K562 (cell line): ENCODE measurements at regions not wholly inside any gene's neighbourhood (a gene's known extent, or its start where the extent isn't known, plus 50 kb on each side); places are given as distances from the start of the nearest gene placed in this dataset.

Source experiments
- ATAC-seq: fragments of 200-7000 bp; cut with Tn5 transposase; 3 replicates; pipeline ENCODE4 v1.9.1; 2020; ENCODE audit warnings: moderate library complexity
- BruUV-seq: library from RNA; stranded (reverse); fragments of 400-500 nt; replicated peaks from 2 replicates; lab custom pipeline; 2021; lab: Mats Ljungman, UMichigan
- CTCF ChIA-PET: fragments of 300-600 bp; formaldehyde crosslinking; extraction: SDS; loops from one replicate; lab custom pipeline; 2021; ENCODE audit warnings: low intra/inter-chr PET ratio; lab: Yijun Ruan, JAX
- POLR2A ChIA-PET: fragments of 300-600, 350-650 bp; sonication (Branson Sonifier 250); formaldehyde crosslinking; extraction: SDS; loops from one replicate; lab custom pipeline; 2021; ENCODE audit warnings: antibody characterized with exemption, inconsistent platforms; lab: Yijun Ruan, JAX
- DNase-seq, 4 experiments: peaks; one replicate each; pipeline versions ENCODE4 v3.0.0 to v3.0.0-alpha.2; 2011 to 2018; ENCODE audit warnings: low spot score in 3 of 4, mixed read lengths in 3 of 4; ENCODE audit errors: extremely low read depth in 1 of 4
- FAIRE-seq: peaks from 2 replicates; lab custom pipeline; 2011; peaks lifted over from hg19 to GRCh38; lab: Jason Lieb, UNC
- H2AFZ ChIP-seq: 2 replicates; pipeline ENCODE4 v1.6.0; 2011; ENCODE audit warnings: low read depth, low read length, control low read depth, inconsistent platforms
- H3K27ac ChIP-seq: fragments of 200-600 bp; 3 replicates; pipeline ENCODE4 v1.8.0; 2011; ENCODE audit warnings: low read depth, mild to moderate bottlenecking, control low read depth, inconsistent platforms, low read length, moderate library complexity, mixed read lengths; ENCODE audit errors: extremely low read depth
- H3K27me3 ChIP-seq, 2 experiments: fragments of 300-600 bp in 1 of 2; 2 replicates in 1 of 2; 3 replicates in 1 of 2; pipeline versions ENCODE4 v1.6.0 to v1.8.0; 2011; ENCODE audit warnings: inconsistent platforms in 2 of 2, low read length in 2 of 2, mild to moderate bottlenecking in 1 of 2, mixed read lengths in 1 of 2, moderate library complexity in 1 of 2; ENCODE audit not compliant: control insufficient read depth in 2 of 2, insufficient read depth in 2 of 2
- H3K36me3 ChIP-seq: fragments of 300-600 bp; 3 replicates; pipeline ENCODE4 v1.8.0; 2011; ENCODE audit warnings: mild to moderate bottlenecking, low read length, inconsistent platforms; ENCODE audit not compliant: control insufficient read depth, insufficient read depth
- H3K4me1 ChIP-seq, 2 experiments: fragments of 200-600 bp in 1 of 2; replicated peaks in 1 of 2; 2 replicates in 1 of 2; 3 replicates in 1 of 2; pipeline versions ENCODE4 v1.5.1 to v1.8.0; 2011; ENCODE audit warnings: inconsistent platforms in 2 of 2, low read length in 2 of 2, mild to moderate bottlenecking in 1 of 2, mixed read lengths in 1 of 2, moderate library complexity in 1 of 2; ENCODE audit not compliant: control insufficient read depth in 2 of 2, insufficient read depth in 2 of 2
- H3K4me2 ChIP-seq: 2 replicates; pipeline ENCODE4 v1.6.1; 2011; ENCODE audit warnings: low read length, control low read depth, inconsistent platforms, mixed read lengths; ENCODE audit not compliant: insufficient read depth
- H3K4me3 ChIP-seq: fragments of 200-600 bp; sonication (generic), shearing (Covaris generic); 2 replicates; pipeline ENCODE4 v1.5.1; 2016; ENCODE audit warnings: control low read depth, inconsistent platforms
- H3K79me2 ChIP-seq: fragments of 200-600 bp; 3 replicates; pipeline ENCODE4 v1.8.0; 2011; ENCODE audit warnings: low read length, inconsistent platforms; ENCODE audit not compliant: control insufficient read depth, insufficient read depth
- H3K9ac ChIP-seq, 2 experiments: 2 replicates each; pipeline versions ENCODE4 v1.6.0 to v1.6.1; 2011; ENCODE audit warnings: low read depth in 2 of 2, low read length in 2 of 2, control low read depth in 1 of 2, inconsistent platforms in 1 of 2, mild to moderate bottlenecking in 1 of 2, mixed read lengths in 1 of 2; ENCODE audit not compliant: insufficient read depth in 1 of 2
- H3K9me1 ChIP-seq: one replicate; pipeline ENCODE4 v1.6.0; 2011; ENCODE audit warnings: inconsistent platforms, mild to moderate bottlenecking, low read length, moderate library complexity; ENCODE audit not compliant: control insufficient read depth, insufficient read depth
- H3K9me3 ChIP-seq: replicated peaks from 2 replicates; pipeline ENCODE4 v1.5.1; 2011; ENCODE audit warnings: low read depth, low read length, inconsistent platforms; ENCODE audit not compliant: control insufficient read depth, insufficient read depth
- H4K20me1 ChIP-seq: replicated peaks from 2 replicates; pipeline ENCODE4 v1.6.1; 2011; ENCODE audit warnings: low read length, inconsistent platforms, mixed read lengths; ENCODE audit not compliant: control insufficient read depth, insufficient read depth
- CBFA2T2 ChIP-seq: fragments of 450-650 bp; conservative IDR thresholded peaks from 2 replicates; pipeline ENCODE4 v1.6.1; 2017; ENCODE audit warnings: mild to moderate bottlenecking
- HCFC1 ChIP-seq: IDR thresholded peaks from 2 replicates; pipeline ENCODE4 v1.6.1; 2012; ENCODE audit warnings: low read depth, low read length, improper control_type of control experiment
- MTF1 ChIP-seq: fragments of 250-450 bp; sonication (Bioruptor Pico); IDR thresholded peaks from 2 replicates; pipeline ENCODE4 v1.9.0; 2021; ENCODE audit warnings: moderate library complexity, mild to moderate bottlenecking, inconsistent platforms, borderline replicate concordance
- TRIM24 ChIP-seq, 2 experiments: fragments of 450-650 bp; IDR thresholded peaks; 2 replicates each; pipeline ENCODE4 v1.6.1; 2016
- ZNF3 ChIP-seq: fragments of 250-450 bp; sonication (Bioruptor Pico); IDR thresholded peaks from 2 replicates; pipeline ENCODE4 v1.5.0; 2021; ENCODE audit warnings: mild to moderate bottlenecking, moderate library complexity
- WGBS: fragments of 100-300 bp; shearing (Covaris generic); methylation state at CpG from one replicate; pipeline ENCODE4 v1.1.6; 2016; ENCODE audit warnings: low coverage, mixed read lengths; ENCODE audit not compliant: insufficient coverage; ENCODE audit errors: missing lambda C conversion rate; 5-methylcytosine and 5-hydroxymethylcytosine counted together
- in situ Hi-C: fragments of 300-500 bp; cut with MboI; formaldehyde crosslinking; loops from 4 replicates; pipeline ENCODE4 v1.15.0; 2018; ENCODE audit warnings: inconsistent platforms, mixed read lengths
- intact Hi-C: fragments of 100-400 bp; cut with micrococcal nuclease; formaldehyde crosslinking; loops from 2 replicates; pipeline ENCODE4 v1.14.2; 2022
- TF ChIP-seq, protein P1 (sequence below), 2 experiments: fragments of 450-650 bp in 1 of 2; IDR thresholded peaks; 2 replicates each; pipeline ENCODE4 v1.6.1; 2011 to 2017; ENCODE audit warnings: low read depth in 2 of 2, antibody characterized with exemption in 1 of 2, borderline replicate concordance in 1 of 2, low read length in 1 of 2, mild to moderate bottlenecking in 1 of 2, mixed read lengths in 1 of 2; ENCODE audit not compliant: control insufficient read depth in 1 of 2

DNA sequence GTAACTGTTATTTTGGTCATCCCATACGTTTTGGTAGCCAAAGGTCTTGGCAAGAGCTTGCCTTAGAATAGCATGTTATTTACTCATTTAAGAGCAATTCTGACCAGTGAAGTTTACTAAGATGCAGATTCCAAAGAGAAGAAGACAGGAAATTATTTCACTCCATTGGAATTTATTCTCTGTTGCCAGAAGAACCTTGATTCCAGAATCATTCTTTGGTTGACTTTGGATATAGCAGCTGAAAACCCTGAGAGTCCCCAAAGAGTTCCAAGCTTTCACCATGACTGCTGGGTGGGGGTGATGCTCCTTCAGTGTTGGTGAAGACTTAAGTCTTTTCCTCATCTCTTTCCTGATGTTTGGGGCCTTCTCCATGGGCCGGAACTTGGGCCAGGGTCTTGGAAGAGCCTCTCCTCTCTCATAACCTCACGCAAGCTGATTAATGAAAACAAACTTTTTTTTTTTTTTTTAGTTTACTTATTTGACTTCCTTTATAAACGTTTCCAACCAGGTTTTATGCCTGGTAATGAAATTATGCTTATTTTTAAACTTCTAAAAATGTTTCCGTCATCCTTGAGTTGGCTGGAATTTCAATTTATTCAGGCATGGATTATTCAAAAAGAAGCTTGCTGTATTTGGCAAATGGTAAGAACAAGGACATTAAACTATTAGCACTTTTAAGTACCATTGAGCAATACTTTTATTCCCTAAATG is 192.0 kb downstream of the MTX2 start:
- BruUV-seq: no TSS peak

More for the DNA sequence above, 192.0 kb downstream of the MTX2 start:
- Histone ChIP-seq H3K9me3 (no peaks in the 10 kb centered on the region), H3K9me1 (no peaks in the 10 kb centered on the region), H3K4me1 (no peaks in the 10 kb centered on the region), H3K36me3 (no peaks in the 10 kb centered on the region), H3K79me2 (no peaks in the 10 kb centered on the region), H2AFZ (no peak overlapping the region), H4K20me1 (no peaks in the 10 kb centered on the region), H3K27me3 (peaks cover 0 to 3% of the 10 kb centered on the region in 2 experiments; a peak in 4 of 5 replicates), H3K4me2 (no peak overlapping the region), H3K9ac (no peak overlapping the region), H3K4me3 (no peak overlapping the region), H3K27ac (no peak overlapping the region)
- intact Hi-C loops: no loop called here
- 5% methylated on average over 5 of the region's 5 CpGs for WGBS
- no peak for ATAC-seq
- POLR2A ChIA-PET: no interaction called here
- DNase-seq: no peak
- in situ Hi-C loops: no loop called here
- TF ChIP-seq MTF1 (CRISPR knock-in tag) (no peak), ZNF3 (CRISPR knock-in tag) (no peak), TRIM24 (IDR thresholded peaks at IDR 0.05) (no peak), HCFC1 (no peak), CBFA2T2 (no peak)
- TF ChIP-seq, protein P1, sequence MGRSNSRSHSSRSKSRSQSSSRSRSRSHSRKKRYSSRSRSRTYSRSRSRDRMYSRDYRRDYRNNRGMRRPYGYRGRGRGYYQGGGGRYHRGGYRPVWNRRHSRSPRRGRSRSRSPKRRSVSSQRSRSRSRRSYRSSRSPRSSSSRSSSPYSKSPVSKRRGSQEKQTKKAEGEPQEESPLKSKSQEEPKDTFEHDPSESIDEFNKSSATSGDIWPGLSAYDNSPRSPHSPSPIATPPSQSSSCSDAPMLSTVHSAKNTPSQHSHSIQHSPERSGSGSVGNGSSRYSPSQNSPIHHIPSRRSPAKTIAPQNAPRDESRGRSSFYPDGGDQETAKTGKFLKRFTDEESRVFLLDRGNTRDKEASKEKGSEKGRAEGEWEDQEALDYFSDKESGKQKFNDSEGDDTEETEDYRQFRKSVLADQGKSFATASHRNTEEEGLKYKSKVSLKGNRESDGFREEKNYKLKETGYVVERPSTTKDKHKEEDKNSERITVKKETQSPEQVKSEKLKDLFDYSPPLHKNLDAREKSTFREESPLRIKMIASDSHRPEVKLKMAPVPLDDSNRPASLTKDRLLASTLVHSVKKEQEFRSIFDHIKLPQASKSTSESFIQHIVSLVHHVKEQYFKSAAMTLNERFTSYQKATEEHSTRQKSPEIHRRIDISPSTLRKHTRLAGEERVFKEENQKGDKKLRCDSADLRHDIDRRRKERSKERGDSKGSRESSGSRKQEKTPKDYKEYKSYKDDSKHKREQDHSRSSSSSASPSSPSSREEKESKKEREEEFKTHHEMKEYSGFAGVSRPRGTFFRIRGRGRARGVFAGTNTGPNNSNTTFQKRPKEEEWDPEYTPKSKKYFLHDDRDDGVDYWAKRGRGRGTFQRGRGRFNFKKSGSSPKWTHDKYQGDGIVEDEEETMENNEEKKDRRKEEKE (IDR thresholded peaks at IDR 0.05; ENCODE audit: borderline replicate concordance in 1 of 2, control insufficient read depth in 1 of 2, low read depth in 2 of 2, low read length in 1 of 2): no peak
- CTCF ChIA-PET: no interaction called here
- no peak for FAIRE-seq
